ENCODE measurements at regions not wholly inside any gene's neighbourhood (a gene's known extent, or its start where the extent isn't known, plus 50 kb on each side); places are given as distances from the start of the nearest gene placed in this dataset.

GRCh38 chr4:155495572-155496293 lies 119.0 kb upstream of the MAP9 start:
- H3K4me1 Mint-ChIP-seq (ENCODE audit: low read depth) = no peaks in the 10 kb centered on the region
- H3K9me3 Mint-ChIP-seq = no peaks in the 10 kb centered on the region
- no peak overlapping the region for H3K4me3 Mint-ChIP-seq

DNA sequence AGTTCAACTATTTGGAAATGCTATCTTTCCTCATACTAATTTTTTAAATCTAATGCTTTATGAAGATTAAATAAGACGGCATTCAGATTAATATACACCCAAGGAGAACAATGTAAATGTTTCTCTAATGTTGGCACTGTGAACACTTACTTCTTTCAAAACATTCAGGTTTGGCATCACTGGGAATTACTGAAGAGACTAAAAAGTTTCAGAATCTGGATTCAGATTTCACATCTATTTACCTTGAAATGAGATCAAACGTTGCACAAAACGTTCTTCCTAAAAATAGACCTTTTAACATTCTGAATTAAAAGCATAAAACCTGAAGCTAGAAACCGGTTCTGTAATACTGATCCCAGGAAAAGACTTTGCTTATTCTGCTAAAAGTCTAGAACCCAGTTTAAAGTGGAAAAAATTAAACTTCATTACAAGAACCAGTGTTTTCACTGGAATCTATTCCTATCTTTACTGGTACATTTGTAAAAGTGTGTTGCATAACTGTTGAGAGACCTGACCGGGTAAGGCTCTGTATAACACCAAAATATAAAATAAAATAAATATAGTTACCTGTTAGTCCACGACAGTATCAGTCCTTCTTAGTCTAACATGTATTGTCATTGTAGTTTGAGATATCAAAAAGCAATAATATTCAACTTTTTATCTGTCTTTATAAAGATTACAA lies 117.4 kb upstream of the MAP9 start:
- no peak overlapping the region for H3K4me3 Mint-ChIP-seq
- no peaks in the 10 kb centered on the region for H3K36me3 Mint-ChIP-seq (ENCODE audit: low read depth)
- no peak overlapping the region for H3K27ac Mint-ChIP-seq
- H3K27me3 Mint-ChIP-seq = no peaks in the 10 kb centered on the region
- no peaks in the 10 kb centered on the region for H3K9me3 Mint-ChIP-seq
- H3K4me1 Mint-ChIP-seq (ENCODE audit: low read depth) = no peaks in the 10 kb centered on the region

More at GRCh38 chr4:155495572-155496293, 119.0 kb upstream of the MAP9 start:
- Mint-ChIP-seq H3K36me3 (ENCODE audit: low read depth) (no peaks in the 10 kb centered on the region), H3K27me3 (no peaks in the 10 kb centered on the region), H3K27ac (no peak overlapping the region)

- Mint-ChIP-seq H3K27me3 (peaks cover 5% of the 10 kb centered on the region), H3K4me3 (no peak overlapping the region), H3K27ac (no peak overlapping the region), H3K4me1 (ENCODE audit: low read depth) (no peaks in the 10 kb centered on the region), H3K36me3 (ENCODE audit: low read depth) (no peaks in the 10 kb centered on the region), H3K9me3 (no peaks in the 10 kb centered on the region)
Measured at GRCh38 chr4:155491336-155492120, 114.8 kb upstream of the MAP9 start.

DNA sequence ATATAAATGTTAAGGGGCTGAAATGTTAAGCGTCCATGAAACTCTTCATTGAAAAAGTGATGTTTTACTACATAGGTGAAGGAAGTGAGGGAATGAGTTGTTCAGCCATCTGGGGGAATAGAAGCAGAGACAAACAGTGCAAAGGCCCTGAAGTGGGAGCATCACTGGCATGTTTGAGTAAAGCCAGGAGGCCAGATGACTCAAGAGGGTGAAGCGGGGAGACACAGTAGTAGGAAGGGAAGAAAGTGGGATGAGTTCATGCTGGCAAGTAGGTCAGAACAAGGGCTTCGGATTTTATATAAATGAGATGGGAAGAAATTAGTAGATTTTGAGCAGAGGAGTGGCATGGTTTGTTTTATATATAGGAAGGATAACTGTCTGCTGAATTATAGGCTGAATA lies 112.5 kb upstream of the MAP9 start:
- Mint-ChIP-seq H3K36me3 (ENCODE audit: low read depth) (no peaks in the 10 kb centered on the region), H3K4me3 (no peak overlapping the region), H3K9me3 (no peaks in the 10 kb centered on the region), H3K4me1 (ENCODE audit: low read depth) (no peaks in the 10 kb centered on the region), H3K27me3 (peaks cover 9% of the 10 kb centered on the region), H3K27ac (no peak overlapping the region)

DNA sequence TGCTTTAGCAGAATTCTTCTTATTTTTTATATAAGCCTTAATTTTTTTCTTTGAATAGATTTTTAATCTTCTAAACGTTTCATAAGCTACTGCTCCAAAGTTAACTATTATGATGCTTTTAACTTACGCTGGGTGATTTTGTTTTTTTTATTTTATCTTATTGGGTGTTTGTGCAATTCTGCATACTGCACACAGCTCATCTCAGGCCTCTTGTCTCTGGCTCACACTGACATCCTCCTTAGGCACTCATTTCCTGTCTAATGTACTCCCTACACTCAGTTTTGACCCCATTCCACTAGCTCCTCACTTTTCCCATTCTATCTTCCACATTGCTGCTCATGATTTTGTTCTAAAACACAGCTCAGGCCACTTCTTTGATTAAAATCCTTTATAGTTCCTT lies 111.9 kb upstream of the MAP9 start:
- no peak overlapping the region for H3K4me3 Mint-ChIP-seq

DNA sequence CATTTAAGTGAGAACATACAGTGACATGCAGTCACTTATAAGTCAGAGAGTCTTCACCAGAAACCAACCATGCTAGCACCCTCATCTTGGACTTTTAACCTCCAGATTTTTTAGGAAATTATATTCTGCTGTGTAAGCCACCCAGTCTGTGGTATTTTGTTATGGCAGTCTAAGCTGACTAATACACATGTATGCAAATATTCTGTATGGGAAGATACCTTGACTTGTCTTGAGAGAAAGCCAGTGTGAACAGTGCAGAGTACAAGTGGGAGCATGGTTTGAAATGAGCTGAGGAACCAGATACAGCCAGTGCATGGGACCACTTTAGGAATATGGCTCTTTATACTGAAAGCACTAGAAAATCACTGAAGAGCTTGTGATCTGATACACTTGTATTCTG lies 110.4 kb upstream of the MAP9 start:
- H3K4me1 Mint-ChIP-seq (ENCODE audit: low read depth) = no peaks in the 10 kb centered on the region
- H3K27me3 Mint-ChIP-seq = peaks cover 9% of the 10 kb centered on the region
- H3K36me3 Mint-ChIP-seq (ENCODE audit: low read depth) = no peaks in the 10 kb centered on the region
- H3K27ac Mint-ChIP-seq = no peak overlapping the region
- H3K9me3 Mint-ChIP-seq = no peaks in the 10 kb centered on the region
- no peak overlapping the region for H3K4me3 Mint-ChIP-seq

More for the DNA sequence above, 111.9 kb upstream of the MAP9 start:
- Mint-ChIP-seq H3K9me3 (no peaks in the 10 kb centered on the region), H3K4me1 (ENCODE audit: low read depth) (no peaks in the 10 kb centered on the region), H3K36me3 (ENCODE audit: low read depth) (no peaks in the 10 kb centered on the region), H3K27ac (no peak overlapping the region), H3K27me3 (peaks cover 9% of the 10 kb centered on the region)

GRCh38 chr4:155481150-155481549 lies 104.4 kb upstream of the MAP9 start:
- Mint-ChIP-seq H3K27ac (no peak overlapping the region), H3K4me3 (no peak overlapping the region), H3K9me3 (no peaks in the 10 kb centered on the region), H3K27me3 (peaks cover under 1% of the 10 kb centered on the region), H3K36me3 (ENCODE audit: low read depth) (no peaks in the 10 kb centered on the region), H3K4me1 (ENCODE audit: low read depth) (no peaks in the 10 kb centered on the region)

DNA sequence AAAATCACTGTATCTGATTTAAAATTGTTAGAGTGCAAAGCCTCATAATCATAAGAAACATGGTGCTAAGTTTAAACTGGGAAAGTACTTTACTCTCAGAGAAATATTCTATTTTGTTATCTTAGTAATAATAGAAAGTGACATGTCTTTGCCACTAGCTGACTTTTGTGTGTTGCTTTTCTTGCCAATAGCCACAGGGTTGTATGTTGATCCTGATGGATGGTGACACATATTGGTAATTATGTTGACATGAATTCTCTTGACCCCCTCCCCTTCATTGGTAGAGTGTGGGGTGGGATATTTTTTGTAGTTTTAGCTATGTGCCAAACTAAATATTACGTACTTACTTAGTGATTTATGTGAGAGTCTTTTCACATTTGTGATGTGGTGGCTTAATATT lies 103.1 kb upstream of the MAP9 start:
- no peak overlapping the region for H3K4me3 Mint-ChIP-seq
- no peak overlapping the region for H3K27ac Mint-ChIP-seq
- no peaks in the 10 kb centered on the region for H3K36me3 Mint-ChIP-seq (ENCODE audit: low read depth)
- no peaks in the 10 kb centered on the region for H3K4me1 Mint-ChIP-seq (ENCODE audit: low read depth)
- no peaks in the 10 kb centered on the region for H3K9me3 Mint-ChIP-seq
- no peaks in the 10 kb centered on the region for H3K27me3 Mint-ChIP-seq

GRCh38 chr4:155478336-155478835 lies 101.6 kb upstream of the MAP9 start:
- H3K4me1 Mint-ChIP-seq (ENCODE audit: low read depth) = peaks cover 6% of the 10 kb centered on the region
- no peaks in the 10 kb centered on the region for H3K9me3 Mint-ChIP-seq
- H3K27ac Mint-ChIP-seq = no peak overlapping the region
- H3K4me3 Mint-ChIP-seq = no peak overlapping the region
- H3K27me3 Mint-ChIP-seq = peaks cover 4% of the 10 kb centered on the region
- H3K36me3 Mint-ChIP-seq (ENCODE audit: low read depth) = no peaks in the 10 kb centered on the region

GRCh38 chr4:155474758-155475157 lies 98.0 kb upstream of the MAP9 start:
- Mint-ChIP-seq H3K4me3 (no peak overlapping the region), H3K27ac (no peak overlapping the region), H3K27me3 (peaks cover 11% of the 10 kb centered on the region), H3K9me3 (no peaks in the 10 kb centered on the region), H3K36me3 (ENCODE audit: low read depth) (no peaks in the 10 kb centered on the region), H3K4me1 (ENCODE audit: low read depth) (peaks cover 6% of the 10 kb centered on the region)

DNA sequence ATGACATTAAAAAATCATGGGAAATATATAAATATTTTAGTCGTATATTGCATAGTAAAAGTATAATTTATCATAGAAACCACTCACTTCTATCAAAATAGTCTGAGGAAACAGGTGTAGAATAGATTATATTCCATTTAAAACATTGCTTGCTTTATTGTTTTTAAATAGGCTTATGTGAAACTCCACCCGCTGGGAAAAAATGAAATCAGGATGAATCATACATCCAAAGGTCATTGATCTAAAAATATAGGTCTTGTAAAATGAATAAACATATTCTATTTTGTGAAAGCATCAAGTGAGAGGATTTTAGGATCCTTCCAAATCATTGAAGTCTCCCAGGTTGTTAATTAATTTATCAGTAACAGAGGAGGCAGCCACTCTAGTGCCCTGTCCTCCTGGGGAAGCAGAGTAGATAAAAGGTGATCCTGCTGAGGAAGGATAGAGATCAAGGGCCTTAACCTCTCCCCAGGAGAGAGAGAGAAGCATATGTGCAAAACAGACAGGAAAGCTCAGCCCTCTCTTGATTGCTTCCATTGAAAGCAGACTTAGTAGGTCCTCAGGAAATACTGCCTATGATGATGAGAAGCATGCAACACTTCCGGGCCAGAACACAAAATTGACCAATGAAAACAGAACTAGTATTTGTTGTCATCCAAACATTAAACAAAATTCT lies 96.8 kb upstream of the MAP9 start:
- H3K36me3 Mint-ChIP-seq (ENCODE audit: low read depth) = no peaks in the 10 kb centered on the region
- no peak overlapping the region for H3K4me3 Mint-ChIP-seq

GRCh38 chr4:155468282-155468681 lies 91.5 kb upstream of the MAP9 start:
- peaks cover 7% of the 10 kb centered on the region for H3K27me3 Mint-ChIP-seq
- H3K4me3 Mint-ChIP-seq = no peak overlapping the region

More for the DNA sequence above, 96.8 kb upstream of the MAP9 start:
- Mint-ChIP-seq H3K27ac (no peak overlapping the region), H3K9me3 (no peaks in the 10 kb centered on the region), H3K4me1 (ENCODE audit: low read depth) (peaks cover 6% of the 10 kb centered on the region), H3K27me3 (peaks cover 11% of the 10 kb centered on the region)

GRCh38 chr4:155450676-155451075 lies 73.9 kb upstream of the MAP9 start:
- Mint-ChIP-seq H3K36me3 (ENCODE audit: low read depth) (no peaks in the 10 kb centered on the region), H3K4me3 (no peak overlapping the region), H3K9me3 (no peaks in the 10 kb centered on the region), H3K27me3 (no peaks in the 10 kb centered on the region), H3K27ac (no peak overlapping the region), H3K4me1 (ENCODE audit: low read depth) (no peaks in the 10 kb centered on the region)

More at GRCh38 chr4:155468282-155468681, 91.5 kb upstream of the MAP9 start:
- H3K9me3 Mint-ChIP-seq = no peaks in the 10 kb centered on the region
- H3K36me3 Mint-ChIP-seq (ENCODE audit: low read depth) = no peaks in the 10 kb centered on the region
- no peaks in the 10 kb centered on the region for H3K4me1 Mint-ChIP-seq (ENCODE audit: low read depth)
- no peak overlapping the region for H3K27ac Mint-ChIP-seq

DNA sequence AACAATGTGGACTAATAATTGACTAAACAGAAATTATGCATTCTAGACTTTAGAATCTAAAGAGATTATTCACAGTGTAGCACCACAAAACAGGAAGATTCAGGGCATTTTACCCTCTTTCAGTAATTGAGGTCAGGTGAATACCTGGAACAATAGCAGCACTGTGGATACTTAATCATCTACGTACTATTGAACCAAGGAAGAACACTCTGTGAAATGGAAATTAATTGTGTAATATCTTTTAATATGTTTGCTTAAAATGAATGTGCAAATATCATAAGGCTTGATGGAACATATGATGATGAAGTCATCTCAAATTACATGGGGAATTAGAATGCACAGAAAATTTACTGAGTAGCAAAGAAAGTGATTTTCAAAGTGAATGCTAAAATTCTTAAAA lies 68.5 kb upstream of the MAP9 start:
- H3K4me1 Mint-ChIP-seq (ENCODE audit: low read depth) = no peaks in the 10 kb centered on the region
- no peak overlapping the region for H3K27ac Mint-ChIP-seq
- no peak overlapping the region for H3K4me3 Mint-ChIP-seq
- peaks cover 17% of the 10 kb centered on the region for H3K27me3 Mint-ChIP-seq
- H3K9me3 Mint-ChIP-seq = no peaks in the 10 kb centered on the region
- H3K36me3 Mint-ChIP-seq (ENCODE audit: low read depth) = no peaks in the 10 kb centered on the region
